OCI-LY7 (cell line): ENCODE measurements at regions not wholly inside any gene's neighbourhood (a gene's known extent, or its start where the extent isn't known, plus 50 kb on each side); places are given as distances from the start of the nearest gene placed in this dataset.

ENCODE experiments used
- BruUV-seq: library from RNA; stranded (reverse); fragments of 400-500 nt; replicated peaks from 2 replicates; lab custom pipeline; 2021; lab: Mats Ljungman, UMichigan
- CTCF ChIA-PET: fragments of 300-600 bp; sonication (Branson Sonifier 250); formaldehyde crosslinking; loops from one replicate; lab custom pipeline; 2022; ENCODE audit warnings: antibody characterized with exemption; ENCODE audit not compliant: unreplicated experiment; lab: Charles Lee
- POLR2A ChIA-PET: fragments of 300-600 bp; sonication (Branson Sonifier 250); formaldehyde crosslinking; loops from one replicate; lab custom pipeline; 2022; ENCODE audit warnings: antibody characterized with exemption; lab: Charles Lee
- DNase-seq: peaks from one replicate; pipeline ENCODE4 v3.0.0-alpha.2; 2015; ENCODE audit warnings: low spot score
- H2AFZ ChIP-seq: fragments of 200-600 bp; sonication (generic), shearing (Covaris generic); 2 replicates; pipeline ENCODE4 v1.6.1; 2014; ENCODE audit warnings: mild to moderate bottlenecking, antibody characterized with exemption, low read length, moderate library complexity
- H3K27ac ChIP-seq: fragments of 200-600 bp; sonication (generic); 2 replicates; pipeline ENCODE4 v1.5.1; 2014; ENCODE audit warnings: mixed run types, low read depth, mild to moderate bottlenecking, moderate library complexity, low read length, inconsistent platforms; ENCODE audit not compliant: poor library complexity, severe bottlenecking
- H3K36me3 ChIP-seq: fragments of 200-600 bp; sonication (generic); 2 replicates; pipeline ENCODE4 v1.6.1; 2014; ENCODE audit warnings: mild to moderate bottlenecking, antibody characterized with exemption, low read length, moderate library complexity, mixed read lengths; ENCODE audit not compliant: insufficient read depth
- H3K4me1 ChIP-seq: fragments of 200-600 bp; sonication (generic); 2 replicates; pipeline ENCODE4 v1.5.1; 2014; ENCODE audit warnings: mild to moderate bottlenecking, low read length; ENCODE audit not compliant: insufficient read depth, poor library complexity, severe bottlenecking
- H3K4me2 ChIP-seq: fragments of 200-600 bp; sonication (generic); 2 replicates; pipeline ENCODE4 v1.6.1; 2014; ENCODE audit warnings: mild to moderate bottlenecking, low read length
- H3K4me3 ChIP-seq: fragments of 200-600 bp; sonication (generic); 2 replicates; pipeline ENCODE4 v1.5.1; 2014; ENCODE audit warnings: mild to moderate bottlenecking, low read depth, low read length; ENCODE audit not compliant: poor library complexity, severe bottlenecking
- H3K79me2 ChIP-seq: fragments of 200-600 bp; sonication (generic); 2 replicates; pipeline ENCODE4 v1.6.1; 2016; ENCODE audit warnings: low read depth, mild to moderate bottlenecking, low read length, moderate library complexity, mixed read lengths; ENCODE audit not compliant: insufficient read depth
- H3K9me2 ChIP-seq: fragments of 200-600 bp; sonication (generic); 2 replicates; pipeline ENCODE4 v1.6.1; 2016; ENCODE audit warnings: mild to moderate bottlenecking, low read length, mixed read lengths; ENCODE audit not compliant: insufficient read depth
- H3K9me3 ChIP-seq: fragments of 200-600 bp; sonication (generic); 2 replicates; pipeline ENCODE4 v1.6.1; 2014; ENCODE audit warnings: mild to moderate bottlenecking, mixed run types, low read length, mixed read lengths
- H4K20me1 ChIP-seq: fragments of 200-600 bp; sonication (generic); 2 replicates; pipeline ENCODE4 v1.6.1; 2014; ENCODE audit warnings: mild to moderate bottlenecking, antibody characterized with exemption, low read length, moderate library complexity, mixed read lengths; ENCODE audit not compliant: insufficient read depth
- EZH2phosphoT487 ChIP-seq: fragments of 200-600 bp; sonication (generic); IDR thresholded peaks from 2 replicates; pipeline ENCODE4 v1.6.1; 2018; ENCODE audit warnings: low read depth, borderline replicate concordance, mild to moderate bottlenecking, mixed run types, antibody characterized with exemption, low read length, moderate library complexity, mixed read lengths
- intact Hi-C: fragments of 100-400 bp; cut with micrococcal nuclease; formaldehyde crosslinking; loops from one replicate; pipeline ENCODE4 v1.10.0; 2022; ENCODE audit not compliant: unreplicated experiment
- TF ChIP-seq, protein P1 (sequence below): fragments of 200-600 bp; sonication (generic); conservative IDR thresholded peaks from 2 replicates; pipeline ENCODE4 v1.5.1; 2014; ENCODE audit warnings: mild to moderate bottlenecking, antibody characterized with exemption, low read length, moderate library complexity, mixed read lengths

DNA sequence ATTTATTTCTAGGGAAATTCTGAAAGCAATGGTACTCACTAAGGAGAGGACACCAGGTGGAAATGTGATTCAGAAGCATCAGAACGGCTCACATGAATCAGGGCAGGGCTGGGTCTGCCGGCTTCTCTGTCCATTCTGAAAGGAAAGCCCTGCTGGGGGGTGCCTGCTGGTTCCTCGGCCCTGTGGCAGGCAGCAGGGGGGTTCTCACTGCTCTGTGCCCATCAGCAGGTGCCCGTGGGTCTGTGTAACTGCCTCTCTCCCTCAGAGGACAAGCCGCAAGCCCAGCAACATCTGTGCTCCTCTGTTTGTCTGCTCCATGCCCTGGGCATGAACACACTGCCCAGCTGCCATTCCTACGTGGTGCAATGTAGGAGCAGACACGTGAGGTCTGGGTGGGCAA, 74.9 kb upstream of the ZNF423 start:
- POLR2A ChIA-PET = interaction anchor here (0.6 kb wide), 1 partner anchor 1944 kb away, joined by 3 read pairs; no protein-coding TSS in a partner anchor
- intact Hi-C loops = no loop called here
- no peak overlapping the region for H3K4me2 ChIP-seq
- no peaks in the 10 kb centered on the region for H3K9me3 ChIP-seq
- TF ChIP-seq, protein P1, sequence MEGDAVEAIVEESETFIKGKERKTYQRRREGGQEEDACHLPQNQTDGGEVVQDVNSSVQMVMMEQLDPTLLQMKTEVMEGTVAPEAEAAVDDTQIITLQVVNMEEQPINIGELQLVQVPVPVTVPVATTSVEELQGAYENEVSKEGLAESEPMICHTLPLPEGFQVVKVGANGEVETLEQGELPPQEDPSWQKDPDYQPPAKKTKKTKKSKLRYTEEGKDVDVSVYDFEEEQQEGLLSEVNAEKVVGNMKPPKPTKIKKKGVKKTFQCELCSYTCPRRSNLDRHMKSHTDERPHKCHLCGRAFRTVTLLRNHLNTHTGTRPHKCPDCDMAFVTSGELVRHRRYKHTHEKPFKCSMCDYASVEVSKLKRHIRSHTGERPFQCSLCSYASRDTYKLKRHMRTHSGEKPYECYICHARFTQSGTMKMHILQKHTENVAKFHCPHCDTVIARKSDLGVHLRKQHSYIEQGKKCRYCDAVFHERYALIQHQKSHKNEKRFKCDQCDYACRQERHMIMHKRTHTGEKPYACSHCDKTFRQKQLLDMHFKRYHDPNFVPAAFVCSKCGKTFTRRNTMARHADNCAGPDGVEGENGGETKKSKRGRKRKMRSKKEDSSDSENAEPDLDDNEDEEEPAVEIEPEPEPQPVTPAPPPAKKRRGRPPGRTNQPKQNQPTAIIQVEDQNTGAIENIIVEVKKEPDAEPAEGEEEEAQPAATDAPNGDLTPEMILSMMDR = no peak
- no peak for TF ChIP-seq EZH2phosphoT487
- no TSS peak for BruUV-seq
- CTCF ChIA-PET = no interaction called here
- no peaks in the 10 kb centered on the region for H3K9me2 ChIP-seq
- no peaks in the 10 kb centered on the region for H4K20me1 ChIP-seq
- H3K4me1 ChIP-seq = no peaks in the 10 kb centered on the region
- no peaks in the 10 kb centered on the region for H3K36me3 ChIP-seq
- H3K79me2 ChIP-seq = no peaks in the 10 kb centered on the region
- H2AFZ ChIP-seq = no peak overlapping the region
- no peak overlapping the region for H3K4me3 ChIP-seq
- H3K27ac ChIP-seq = no peak overlapping the region
- no peak for DNase-seq

DNA sequence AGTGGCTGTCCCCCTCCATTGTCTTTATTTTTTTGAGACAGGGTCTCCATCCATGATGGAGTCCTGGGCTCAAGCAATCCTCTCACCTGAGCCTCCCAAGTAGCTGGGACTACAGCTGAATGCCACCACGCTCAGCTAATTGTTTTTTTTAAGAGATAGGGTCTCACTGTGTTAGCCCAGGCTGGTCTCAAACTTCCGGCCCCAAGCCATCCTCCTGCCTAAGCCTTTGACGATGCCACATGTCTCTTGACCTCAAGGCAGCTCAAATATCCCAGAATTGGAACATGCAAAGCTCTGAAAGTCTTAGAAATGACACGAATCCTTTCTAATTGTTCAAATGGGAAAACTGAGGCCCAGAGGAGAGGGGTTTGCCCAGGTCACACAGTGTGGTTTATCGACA, 75.4 kb upstream of the ZNF423 start:
- no peaks in the 10 kb centered on the region for H3K9me3 ChIP-seq
- H3K36me3 ChIP-seq = no peaks in the 10 kb centered on the region
- H4K20me1 ChIP-seq = no peaks in the 10 kb centered on the region
- BruUV-seq = no TSS peak
- no peak for DNase-seq
- ChIA-PET CTCF (no interaction called here), POLR2A (interaction anchor here (0.6 kb wide), 1 partner anchor 1943 kb away, joined by 3 read pairs; no protein-coding TSS in a partner anchor)
- intact Hi-C loops = no loop called here
- TF ChIP-seq, protein P1 = no peak
- no peak for TF ChIP-seq EZH2phosphoT487
- H3K4me3 ChIP-seq = no peak overlapping the region
- no peaks in the 10 kb centered on the region for H3K9me2 ChIP-seq
- no peaks in the 10 kb centered on the region for H3K4me1 ChIP-seq
- H3K27ac ChIP-seq = no peak overlapping the region
- H3K79me2 ChIP-seq = no peaks in the 10 kb centered on the region
- no peak overlapping the region for H3K4me2 ChIP-seq
- H2AFZ ChIP-seq = no peak overlapping the region

DNA sequence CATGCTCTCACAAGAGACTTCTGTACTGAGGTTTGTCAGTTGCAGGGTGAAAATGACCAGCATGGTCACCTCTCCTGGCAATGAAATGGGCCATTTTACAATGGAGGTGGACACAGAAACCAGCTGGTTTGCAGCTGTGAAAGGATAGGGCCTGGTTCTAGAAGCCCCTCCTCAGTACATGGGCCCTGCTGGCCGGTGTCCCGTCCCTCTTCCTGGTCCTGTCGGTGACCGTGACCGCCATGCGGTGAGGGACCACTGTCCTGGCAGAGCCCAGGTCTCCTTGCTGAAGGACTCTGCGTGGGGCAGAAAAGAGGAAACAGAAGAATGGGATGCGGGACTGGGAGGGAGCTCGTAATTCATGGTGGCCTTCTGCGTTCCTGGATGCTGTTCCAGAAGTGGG, 76.0 kb upstream of the ZNF423 start:
- Histone ChIP-seq H3K4me1 (no peaks in the 10 kb centered on the region), H3K9me2 (no peaks in the 10 kb centered on the region), H3K27ac (no peak overlapping the region), H3K9me3 (no peaks in the 10 kb centered on the region), H4K20me1 (no peaks in the 10 kb centered on the region), H3K4me2 (no peak overlapping the region), H3K4me3 (no peak overlapping the region), H3K79me2 (no peaks in the 10 kb centered on the region), H3K36me3 (no peaks in the 10 kb centered on the region), H2AFZ (no peak overlapping the region)
- TF ChIP-seq, protein P1 = no peak
- no peak for TF ChIP-seq EZH2phosphoT487
- intact Hi-C loops = no loop called here
- no peak for DNase-seq
- BruUV-seq = no TSS peak
- ChIA-PET POLR2A (interaction anchor here (0.5 to 0.7 kb wide), 2 partner anchors 52 to 334 kb away, joined by 3 read pairs; no protein-coding TSS in a partner anchor), CTCF (no interaction called here)
